SIG-M5 (cell line): ENCODE measurements at regions not wholly inside any gene's neighbourhood (a gene's known extent, or its start where the extent isn't known, plus 50 kb on each side); places are given as distances from the start of the nearest gene placed in this dataset.
"Not testable (repeated sequence)": the region's sequence is repeated elsewhere in the genome, so short reads cannot be mapped to it uniquely, and the experiment has no call there.

Experiments used
- DNase-seq: peaks from one replicate; lab custom pipeline; 2025; lab: John Stamatoyannopoulos, UW

- no peak for DNase-seq
Observed at GRCh38 chr3:194950906-194951628, 265.4 kb downstream of the FAM43A start.

DNA sequence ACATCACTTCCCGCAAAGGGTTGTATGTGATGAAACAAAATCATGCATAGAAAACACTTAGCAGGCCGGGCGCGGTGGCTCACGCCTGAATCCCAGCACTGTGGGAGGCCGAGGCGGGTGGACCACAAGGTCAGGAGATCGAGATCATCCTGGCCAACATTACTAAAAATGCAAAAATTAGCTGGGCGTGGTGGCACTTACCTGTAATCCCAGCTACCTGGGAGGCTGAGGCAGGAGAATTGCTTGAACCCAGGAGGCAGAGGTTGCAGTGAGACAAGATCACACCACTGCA is 265.9 kb downstream of the FAM43A start:
- not testable (repeated sequence) for DNase-seq

GRCh38 chr3:194951931-194952582 is 266.4 kb downstream of the FAM43A start:
- DNase-seq: no peak

- no peak for DNase-seq
Observed at GRCh38 chr3:194952841-194953241, 267.2 kb downstream of the FAM43A start.

DNA sequence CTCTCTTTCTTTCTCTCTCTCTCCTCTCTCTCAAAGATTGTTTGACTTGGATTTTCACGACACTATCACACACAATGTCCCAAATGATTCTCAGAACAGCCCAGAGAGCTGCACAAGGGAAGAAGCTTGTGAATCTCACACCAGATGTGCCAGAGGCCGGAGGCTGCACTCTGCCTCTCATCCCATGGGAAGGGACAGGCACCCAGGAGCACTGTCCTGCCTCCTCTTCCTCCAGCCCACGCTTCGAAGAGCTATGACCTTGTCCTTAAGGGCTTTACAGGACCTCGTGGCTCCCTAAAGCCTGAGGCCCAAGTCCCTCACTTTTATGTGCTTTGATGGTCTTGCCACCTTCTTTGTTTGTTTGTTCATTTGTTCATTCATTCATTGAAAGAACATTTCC is 267.6 kb downstream of the FAM43A start:
- DNase-seq: no peak

- DNase-seq: no peak
Observed at GRCh38 chr3:194955546-194955945, 269.9 kb downstream of the FAM43A start.

GRCh38 chr3:194955979-194956696 is 270.5 kb downstream of the FAM43A start:
- DNase-seq: no peak

DNA sequence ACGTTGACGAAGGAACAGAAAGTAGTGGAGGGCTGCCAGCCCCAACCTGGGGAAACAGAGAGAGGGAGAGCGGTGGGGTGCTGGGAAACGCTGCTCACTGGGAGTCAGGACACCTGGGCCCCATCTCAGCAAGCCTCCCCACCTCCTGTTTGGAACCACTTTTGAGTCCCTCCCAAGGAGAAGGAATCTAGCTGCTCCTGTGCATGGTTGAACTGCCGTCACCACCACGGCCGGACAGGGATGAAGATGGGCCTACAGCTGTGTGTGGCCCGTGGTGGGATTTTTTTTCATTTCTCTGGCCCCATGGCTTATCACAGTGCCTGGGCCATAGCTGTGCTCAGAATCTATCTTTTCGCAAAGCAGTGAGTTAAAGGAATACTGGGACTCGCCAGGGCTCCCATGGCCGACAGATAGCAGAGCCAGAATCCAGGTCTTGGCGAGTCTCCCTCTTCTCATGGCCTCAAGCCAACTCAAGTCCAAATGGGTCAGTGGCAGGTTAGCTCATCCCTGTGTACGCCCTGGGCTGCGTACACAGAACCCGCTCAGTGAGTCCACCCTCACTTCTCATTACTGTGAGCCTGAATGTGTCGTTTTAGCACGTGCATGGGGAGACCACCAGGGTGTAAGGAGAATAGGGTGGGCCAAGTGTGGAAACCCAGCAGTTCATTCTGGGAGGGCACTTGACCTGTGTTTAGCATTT is 271.2 kb downstream of the FAM43A start:
- no peak for DNase-seq

- DNase-seq: no peak
Observed at GRCh38 chr3:194957743-194958240, 272.1 kb downstream of the FAM43A start.

- DNase-seq: no peak
Observed at GRCh38 chr3:194959217-194959616, 273.5 kb downstream of the FAM43A start.

GRCh38 chr3:194959666-194960065 is 274.0 kb downstream of the FAM43A start:
- not testable (repeated sequence) for DNase-seq

DNA sequence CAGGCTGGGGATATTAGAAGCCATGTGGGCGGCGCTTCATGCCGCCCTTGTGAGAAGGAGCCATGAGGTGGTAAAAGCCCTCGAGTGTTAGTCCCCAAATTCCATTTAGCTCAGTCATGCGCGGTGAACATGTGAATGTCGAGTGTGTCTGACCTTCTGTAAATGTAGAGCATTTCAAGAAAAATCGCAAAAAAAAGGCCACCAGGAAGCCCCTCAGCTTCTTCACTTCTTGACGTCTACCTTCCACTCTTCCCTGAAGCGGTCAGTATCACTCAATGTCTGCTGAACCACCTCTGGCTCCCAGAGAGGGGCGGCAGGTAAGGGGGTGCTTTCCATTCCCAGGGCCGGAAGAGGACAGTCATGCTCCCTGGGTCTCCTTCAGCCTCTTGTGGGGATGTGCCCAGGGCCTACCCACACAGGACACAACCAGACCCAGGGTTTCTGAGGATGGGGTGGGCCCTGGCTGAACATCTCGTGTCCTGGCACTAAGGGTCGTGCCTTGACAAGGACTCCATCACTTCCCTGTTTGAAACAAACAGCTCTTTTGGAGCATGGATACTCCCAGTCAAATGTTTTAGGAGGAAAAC is 274.9 kb downstream of the FAM43A start:
- no peak for DNase-seq

DNA sequence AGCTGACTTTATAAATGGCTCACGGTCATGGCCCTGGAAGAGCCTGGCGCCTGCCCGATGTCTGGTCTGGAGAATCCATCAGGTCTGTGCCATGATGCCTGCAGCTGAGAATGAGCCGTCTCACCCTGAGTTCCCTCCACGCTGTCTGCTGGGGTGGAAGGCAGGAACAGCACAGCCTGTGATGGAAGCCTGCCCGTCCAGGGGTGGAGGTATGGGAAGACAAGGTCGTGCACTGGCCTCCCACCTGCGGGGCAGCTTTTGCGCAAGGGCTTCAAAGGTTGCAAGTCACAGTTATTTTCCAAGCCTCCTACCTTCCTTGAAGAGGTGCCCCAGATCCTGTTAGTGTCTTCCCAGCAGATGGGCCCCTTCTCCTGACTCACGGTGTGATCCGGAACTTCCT is 275.5 kb downstream of the FAM43A start:
- no peak for DNase-seq

DNA sequence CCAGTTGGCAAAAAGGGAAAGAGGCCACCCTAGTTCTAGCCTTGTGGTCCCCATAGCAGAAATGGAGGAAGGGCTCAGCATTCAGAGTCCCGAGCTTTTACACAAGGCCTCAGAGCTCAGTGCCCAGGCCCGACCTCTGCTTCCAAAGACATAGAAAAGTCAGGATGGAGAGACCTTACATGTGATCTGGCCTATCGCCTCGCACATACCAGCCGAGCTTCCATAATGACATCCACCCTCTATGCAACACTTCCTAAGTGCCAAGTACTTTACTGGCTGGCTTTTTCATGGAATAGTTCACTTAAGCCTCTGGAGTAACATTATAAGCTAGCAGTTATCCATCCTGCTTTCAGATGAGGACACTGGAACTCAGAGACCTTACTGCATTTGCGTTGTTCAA is 275.9 kb downstream of the FAM43A start:
- no peak for DNase-seq

GRCh38 chr3:194962056-194962455 is 276.4 kb downstream of the FAM43A start:
- DNase-seq: no peak

DNA sequence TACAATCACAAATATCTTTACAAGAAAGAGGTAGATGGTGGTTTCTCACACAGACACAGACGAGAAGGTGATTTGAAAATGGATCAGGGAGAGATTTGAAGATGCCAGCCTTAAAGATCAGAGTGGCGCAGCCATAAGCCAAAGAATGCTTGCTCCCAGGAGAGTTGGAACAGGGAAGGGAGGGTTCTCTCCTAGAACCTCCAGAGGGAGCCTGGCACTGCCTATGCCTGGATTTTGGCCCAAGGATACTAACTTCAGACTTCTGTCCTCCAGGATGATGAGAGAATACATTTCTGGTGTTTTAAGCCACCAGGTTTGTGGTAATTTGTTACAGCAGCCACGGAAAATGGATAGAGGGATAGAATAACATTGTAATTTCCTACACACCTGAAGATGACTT is 279.1 kb downstream of the FAM43A start:
- DNase-seq: no peak

DNA sequence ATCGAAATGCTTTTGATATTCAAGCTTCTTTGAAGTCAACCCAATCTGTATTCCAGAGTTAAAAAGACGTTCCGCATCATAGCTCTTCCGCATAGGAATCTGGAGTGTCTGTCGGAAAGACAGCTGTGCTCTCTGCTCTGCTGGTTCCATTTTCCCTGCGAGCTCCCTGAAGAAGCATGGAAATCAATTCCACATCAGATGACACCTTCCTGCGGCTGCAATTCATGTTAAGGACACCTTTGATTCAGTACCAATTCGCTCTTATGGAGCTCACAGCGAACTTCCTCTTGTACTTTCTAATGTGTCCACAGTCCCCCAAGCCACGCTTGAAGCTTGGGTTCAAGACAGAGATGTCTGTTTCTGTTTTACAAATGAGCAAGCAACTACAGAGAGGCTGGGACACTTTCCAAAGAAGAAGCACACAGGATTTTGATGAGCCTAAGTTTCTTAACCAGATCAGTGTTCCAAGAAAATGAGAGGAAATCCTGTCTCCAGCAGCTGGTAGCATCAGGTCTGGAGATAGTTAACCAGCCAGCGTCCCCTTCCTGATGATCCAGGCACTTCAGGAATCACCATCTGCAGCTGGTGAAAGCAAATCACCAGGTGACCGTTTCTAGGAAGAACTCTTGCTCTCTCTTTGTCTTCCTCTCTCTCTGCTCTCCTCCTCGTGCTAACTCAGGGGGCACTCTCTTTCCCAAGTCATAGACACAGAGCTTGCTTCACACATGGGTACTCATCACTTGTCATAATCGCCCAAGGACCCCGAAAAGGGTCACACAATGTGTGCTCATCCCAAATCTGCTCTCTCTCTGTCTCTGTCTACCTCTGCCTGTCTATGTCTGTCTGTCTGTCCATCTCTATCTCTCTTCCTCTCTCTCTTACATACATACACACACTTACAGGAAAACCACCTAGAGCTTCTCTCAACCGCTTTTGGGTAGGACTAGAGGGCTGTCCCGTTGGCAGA is 281.8 kb downstream of the FAM43A start:
- DNase-seq: no peak

DNA sequence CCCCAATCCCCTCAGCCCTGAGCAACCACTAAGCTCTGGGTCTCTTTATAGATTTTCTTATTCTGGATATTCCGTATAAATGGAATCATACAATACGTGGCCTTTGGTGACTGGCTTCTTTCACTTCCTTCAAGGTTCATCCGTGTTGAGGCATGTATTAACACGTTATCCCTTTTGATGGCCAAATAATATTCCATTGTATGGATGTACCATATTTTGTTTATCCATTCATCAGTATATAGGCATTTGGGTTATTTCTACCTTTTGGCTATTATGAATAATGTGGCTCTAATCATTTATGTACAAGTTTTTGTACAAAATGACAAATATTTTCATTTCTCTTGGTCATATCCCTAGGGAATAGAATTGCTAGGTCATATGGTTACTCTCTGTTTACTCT is 284.4 kb downstream of the FAM43A start:
- no peak for DNase-seq

DNA sequence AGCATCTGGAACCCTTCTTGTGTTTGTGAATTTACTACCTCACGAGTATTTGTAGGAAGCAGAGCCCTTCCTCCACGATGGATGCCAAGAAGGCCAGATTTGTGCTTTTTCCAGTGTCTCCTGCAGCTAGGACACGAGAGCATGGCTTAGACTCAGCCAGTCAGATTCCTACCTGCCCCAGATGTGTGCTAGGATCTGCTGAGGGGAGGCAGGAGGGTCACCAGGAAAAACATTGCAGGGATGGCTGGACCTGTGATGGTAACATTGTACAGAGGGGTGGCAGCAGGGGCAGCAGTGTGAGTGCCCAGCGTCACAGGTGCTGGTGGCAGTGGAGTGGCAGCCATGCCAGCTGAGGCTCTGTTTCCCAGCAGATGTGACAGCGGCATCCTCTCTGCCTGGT is 285.3 kb downstream of the FAM43A start:
- no peak for DNase-seq

GRCh38 chr3:194971965-194972364 is 286.3 kb downstream of the FAM43A start:
- DNase-seq: no peak

DNA sequence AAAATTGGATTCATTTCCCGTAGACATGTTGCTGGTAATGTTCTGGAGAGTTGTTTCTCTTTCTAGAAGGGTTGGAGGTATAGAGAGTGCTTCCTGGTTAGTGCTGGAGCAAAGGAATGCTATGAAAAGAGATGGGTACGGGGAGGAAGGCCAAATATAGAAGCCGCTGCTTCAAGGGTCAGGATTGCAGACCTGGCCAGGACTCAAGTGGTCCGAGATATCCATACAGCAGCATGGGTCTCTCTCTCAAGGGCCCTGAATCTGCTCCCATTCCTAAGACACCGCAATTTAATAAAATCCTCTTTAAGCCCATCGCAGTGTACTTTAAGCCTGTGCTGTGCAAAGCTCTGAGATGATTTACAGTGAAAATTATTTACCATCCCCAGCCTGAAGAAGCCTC is 287.0 kb downstream of the FAM43A start:
- no peak for DNase-seq
